Keratinocyte (primary cell): ENCODE measurements at regions not wholly inside any gene's neighbourhood (a gene's known extent, or its start where the extent isn't known, plus 50 kb on each side); places are given as distances from the start of the nearest gene placed in this dataset.
A peak's percentile ranks its signal among the peaks of the same experiment; 100 is the strongest.

Source experiments
- DNase-seq: peaks from one replicate; pipeline ENCODE4 v3.0.0-alpha.2; 2011; ENCODE audit warnings: low read depth, missing footprints, low spot score
- FAIRE-seq: peaks from 2 replicates; lab custom pipeline; 2011; peaks lifted over from hg19 to GRCh38; lab: Jason Lieb, UNC
- H2AFZ ChIP-seq: 2 replicates; pipeline ENCODE4 v1.6.0; 2012; ENCODE audit warnings: low read length, control low read depth, inconsistent platforms; ENCODE audit not compliant: control insufficient read depth
- H3K27ac ChIP-seq: 2 replicates; pipeline ENCODE4 v1.5.1; 2011; ENCODE audit warnings: low read length; ENCODE audit not compliant: control insufficient read depth, insufficient read depth
- H3K27me3 ChIP-seq: 3 replicates; pipeline ENCODE4 v1.6.0; 2011; ENCODE audit warnings: low read length; ENCODE audit not compliant: control insufficient read depth, insufficient read depth; ENCODE audit errors: extremely low read depth
- H3K36me3 ChIP-seq, 2 experiments: 2 replicates in 1 of 2; 3 replicates in 1 of 2; pipeline ENCODE4 v1.5.1; 2011; ENCODE audit warnings: low read length in 2 of 2, mild to moderate bottlenecking in 1 of 2; ENCODE audit not compliant: control insufficient read depth in 2 of 2, insufficient read depth in 2 of 2; ENCODE audit errors: extremely low read depth in 1 of 2
- H3K4me1 ChIP-seq: 3 replicates; pipeline ENCODE4 v1.5.1; 2011; ENCODE audit warnings: low read length; ENCODE audit not compliant: control insufficient read depth, insufficient read depth; ENCODE audit errors: extremely low read depth
- H3K4me2 ChIP-seq: 3 replicates; pipeline ENCODE4 v1.6.0; 2011; ENCODE audit warnings: low read depth, low read length; ENCODE audit not compliant: control insufficient read depth, insufficient read depth; ENCODE audit errors: extremely low read depth
- H3K4me3 ChIP-seq, 3 experiments: fragments of 200-600 bp in 1 of 3; sonication (generic) in 1 of 3; 2 replicates in 2 of 3; 3 replicates in 1 of 3; pipeline ENCODE4 v1.5.1; 2011 to 2016; ENCODE audit warnings: low read length in 3 of 3, mild to moderate bottlenecking in 3 of 3, control low read depth in 2 of 3, inconsistent platforms in 1 of 3, low read depth in 1 of 3, mixed read lengths in 1 of 3, mixed run types in 1 of 3, moderate library complexity in 1 of 3; ENCODE audit not compliant: control insufficient read depth in 2 of 3, insufficient read depth in 2 of 3; ENCODE audit errors: extremely low read depth in 1 of 3
- H3K79me2 ChIP-seq: 2 replicates; pipeline ENCODE4 v1.6.0; 2012; ENCODE audit warnings: low read length; ENCODE audit not compliant: control insufficient read depth, insufficient read depth
- H3K9ac ChIP-seq: 3 replicates; pipeline ENCODE4 v1.6.0; 2011; ENCODE audit warnings: low read length; ENCODE audit not compliant: control insufficient read depth, insufficient read depth; ENCODE audit errors: extremely low read depth
- H3K9me1 ChIP-seq: 3 replicates; pipeline ENCODE4 v1.6.0; 2011; ENCODE audit warnings: low read length; ENCODE audit not compliant: control insufficient read depth, insufficient read depth; ENCODE audit errors: extremely low read depth
- H3K9me3 ChIP-seq: 2 replicates; pipeline ENCODE4 v1.5.1; 2012; ENCODE audit warnings: low read depth, low read length; ENCODE audit not compliant: control insufficient read depth
- H4K20me1 ChIP-seq: 3 replicates; pipeline ENCODE4 v1.6.0; 2011; ENCODE audit warnings: low read length; ENCODE audit not compliant: control insufficient read depth, insufficient read depth; ENCODE audit errors: extremely low read depth
- CTCF ChIP-seq, 3 experiments: IDR thresholded peaks in 1 of 3; conservative IDR thresholded peaks in 1 of 3; optimal IDR thresholded peaks in 1 of 3; 2 replicates in 2 of 3; 3 replicates in 1 of 3; pipeline versions ENCODE3 to v1.5.1; 2011; ENCODE audit warnings: low read length in 3 of 3, mild to moderate bottlenecking in 3 of 3, moderate library complexity in 2 of 3, control low read depth in 1 of 3, inconsistent platforms in 1 of 3; ENCODE audit not compliant: insufficient read depth in 2 of 3; ENCODE audit errors: extremely low read depth in 1 of 3
- EZH2 ChIP-seq: IDR thresholded peaks from one replicate; pipeline ENCODE4 v1.6.1; 2012; ENCODE audit warnings: inconsistent platforms, mild to moderate bottlenecking, low read length, moderate library complexity
- dilution Hi-C: fragments of 300-500 bp; cut with MboI; formaldehyde crosslinking; loops from one replicate; pipeline ENCODE4 v1.7.0; 2020; ENCODE audit warnings: low sequenced_read_pairs; ENCODE audit not compliant: extremely low pct_ligation_motif_present

- no peak overlapping the region for H2AFZ ChIP-seq
- TF ChIP-seq EZH2 (no peak), CTCF (optimal IDR thresholded peaks at IDR 0.05 in 1 of 3, IDR thresholded peaks at IDR 0.05 in 1 of 3, conservative IDR thresholded peaks at IDR 0.05 in 1 of 3; ENCODE audit: extremely low read depth in 1 of 3, insufficient read depth in 2 of 3, low read length in 3 of 3) (no peak)
- H3K27me3 ChIP-seq = no peaks in the 10 kb centered on the region
- dilution Hi-C loops = no loop called here
- H3K9me3 ChIP-seq = no peaks in the 10 kb centered on the region
- no peaks in the 10 kb centered on the region for H4K20me1 ChIP-seq
- no peak overlapping the region for H3K4me3 ChIP-seq
- H3K27ac ChIP-seq = no peak overlapping the region
- FAIRE-seq = no peak
- no peaks in the 10 kb centered on the region for H3K4me1 ChIP-seq
- no peaks in the 10 kb centered on the region for H3K9me1 ChIP-seq
- no peak for DNase-seq
- H3K36me3 ChIP-seq = no peaks in the 10 kb centered on the region
- H3K4me2 ChIP-seq = no peak overlapping the region
- no peaks in the 10 kb centered on the region for H3K79me2 ChIP-seq
- H3K9ac ChIP-seq = no peak overlapping the region
Measured at GRCh38 chr10:80988755-80989154, 451.1 kb downstream of the SH2D4B start.

GRCh38 chr10:80996615-80997193, 459.0 kb downstream of the SH2D4B start:
- peak overlapping the region; percentile 76 for H2AFZ ChIP-seq

More at GRCh38 chr10:80996615-80997193, 459.0 kb downstream of the SH2D4B start:
- peak; percentile 44 for FAIRE-seq
- dilution Hi-C loops = no loop called here
- no peaks in the 10 kb centered on the region for H3K27me3 ChIP-seq
- no peaks in the 10 kb centered on the region for H3K79me2 ChIP-seq
- no peaks in the 10 kb centered on the region for H3K9me1 ChIP-seq
- DNase-seq = no peak
- no peaks in the 10 kb centered on the region for H3K4me1 ChIP-seq
- H4K20me1 ChIP-seq = no peaks in the 10 kb centered on the region
- peak overlapping the region in 1 of 3 experiments; percentile 6 for H3K4me3 ChIP-seq
- TF ChIP-seq EZH2 = no peak
- TF ChIP-seq CTCF (optimal IDR thresholded peaks at IDR 0.05 in 1 of 3, IDR thresholded peaks at IDR 0.05 in 1 of 3, conservative IDR thresholded peaks at IDR 0.05 in 1 of 3; ENCODE audit: extremely low read depth in 1 of 3, insufficient read depth in 2 of 3, low read length in 3 of 3) = no peak
- no peak overlapping the region for H3K27ac ChIP-seq
- no peaks in the 10 kb centered on the region for H3K9me3 ChIP-seq
- H3K36me3 ChIP-seq = no peaks in the 10 kb centered on the region
- no peak overlapping the region for H3K9ac ChIP-seq
- H3K4me2 ChIP-seq = peak overlapping the region; percentile 37
